Prostate gland (tissue), 2 donors: ENCODE measurements at regions not wholly inside any gene's neighbourhood (a gene's known extent, or its start where the extent isn't known, plus 50 kb on each side); places are given as distances from the start of the nearest gene placed in this dataset.

Experiments used
- DNase-seq: peaks from one replicate; pipeline ENCODE4 v3.0.0-alpha.2; 2019; ENCODE audit warnings: low spot score
- H3K27ac ChIP-seq, 2 donors: fragments of 200-600 bp; sonication (generic); 2 replicates each; pipeline ENCODE4 v1.5.1; 2017 to 2019
- H3K27me3 ChIP-seq: fragments of 200-600 bp; sonication (generic); replicated peaks from 2 replicates; pipeline ENCODE4 v1.5.1; 2019; ENCODE audit not compliant: insufficient read depth
- H3K36me3 ChIP-seq, 2 donors: fragments of 200-600 bp; sonication (generic); 1 replicate in 1 of 2; 2 replicates in 1 of 2; pipeline versions ENCODE4 v1.5.1 to v1.8.1; 2017 to 2019
- H3K4me1 ChIP-seq: fragments of 200-600 bp; sonication (generic); replicated peaks from 2 replicates; pipeline ENCODE4 v1.5.1; 2019
- H3K4me3 ChIP-seq, 2 donors: fragments of 200-600 bp; sonication (generic); 2 replicates each; pipeline ENCODE4 v1.5.1; 2017 to 2019
- H3K9me3 ChIP-seq: fragments of 200-600 bp; sonication (generic); 2 replicates; pipeline ENCODE4 v1.5.1; 2017
- CTCF ChIP-seq, 4 experiments: fragments of 200-600 bp in 2 of 4; fragments of 450-650 bp in 2 of 4; sonication (generic) in 2 of 4; IDR thresholded peaks; 1 replicate in 3 of 4; 2 replicates in 1 of 4; pipeline ENCODE4 v1.5.1; 2016 to 2019; ENCODE audit warnings: antibody characterized with exemption in 4 of 4, mild to moderate bottlenecking in 2 of 4, moderate library complexity in 2 of 4
- POLR2A ChIP-seq: fragments of 450-650 bp; IDR thresholded peaks from one replicate; pipeline ENCODE4 v1.6.1; 2016; ENCODE audit warnings: antibody characterized with exemption, mild to moderate bottlenecking
- POLR2AphosphoS5 ChIP-seq: sonication (generic); formaldehyde crosslinking; IDR thresholded peaks from one replicate; pipeline ENCODE4 v1.6.1; 2017; ENCODE audit warnings: antibody characterized with exemption
- WGBS: methylation state at CpG from one replicate; pipeline ENCODE4 v1.1.5; 2018; 5-methylcytosine and 5-hydroxymethylcytosine counted together
- intact Hi-C: fragments of 100-400 bp; cut with DNase I; formaldehyde crosslinking; loops from one replicate; pipeline ENCODE4 v1.14.2; 2022

GRCh38 chr9:135294836-135295235, 184.7 kb upstream of the PPP1R26 start:
- Histone ChIP-seq H3K9me3 (no peaks in the 10 kb centered on the region), H3K36me3 (no peaks in the 10 kb centered on the region), H3K4me3 (no peak overlapping the region), H3K27ac (no peak overlapping the region), H3K27me3 (no peaks in the 10 kb centered on the region), H3K4me1 (no peaks in the 10 kb centered on the region)
- TF ChIP-seq CTCF (IDR thresholded peaks at IDR 0.05): no peak
- no peak for TF ChIP-seq POLR2AphosphoS5
- no peak for TF ChIP-seq POLR2A
- no peak for DNase-seq
- 87% methylated on average over 11 of the region's 11 CpGs for WGBS
- intact Hi-C loops: no loop called here

- peaks cover 8% of the 10 kb centered on the region for H3K27me3 ChIP-seq
- H3K9me3 ChIP-seq: no peaks in the 10 kb centered on the region
- intact Hi-C loops: no loop called here
- H3K36me3 ChIP-seq: no peaks in the 10 kb centered on the region
- H3K4me1 ChIP-seq: no peaks in the 10 kb centered on the region
- TF ChIP-seq CTCF (IDR thresholded peaks at IDR 0.05): no peak
- TF ChIP-seq POLR2A: no peak
- TF ChIP-seq POLR2AphosphoS5: no peak
- no peak overlapping the region for H3K4me3 ChIP-seq
- WGBS: 73% methylated on average over 11 of the region's 11 CpGs
- DNase-seq: no peak
- no peak overlapping the region for H3K27ac ChIP-seq
Measured at GRCh38 chr9:135295551-135296300, 183.9 kb upstream of the PPP1R26 start.

GRCh38 chr9:135296735-135297455, 182.7 kb upstream of the PPP1R26 start:
- Histone ChIP-seq H3K27ac (no peak overlapping the region), H3K4me3 (no peak overlapping the region), H3K9me3 (no peaks in the 10 kb centered on the region), H3K4me1 (no peaks in the 10 kb centered on the region), H3K36me3 (no peaks in the 10 kb centered on the region), H3K27me3 (peaks cover 19% of the 10 kb centered on the region)
- intact Hi-C loops: no loop called here
- TF ChIP-seq CTCF (IDR thresholded peaks at IDR 0.05) (no peak), POLR2A (no peak), POLR2AphosphoS5 (no peak)
- WGBS: 52% methylated on average over 12 of the region's 12 CpGs
- DNase-seq: no peak

GRCh38 chr9:135297456-135298075, 182.0 kb upstream of the PPP1R26 start:
- intact Hi-C loops: no loop called here
- 53% methylated on average over 15 of the region's 16 CpGs for WGBS
- DNase-seq: no peak

More at GRCh38 chr9:135297456-135298075, 182.0 kb upstream of the PPP1R26 start:
- Histone ChIP-seq H3K27me3 (peaks cover 20% of the 10 kb centered on the region), H3K36me3 (no peaks in the 10 kb centered on the region), H3K9me3 (no peaks in the 10 kb centered on the region), H3K4me1 (no peaks in the 10 kb centered on the region), H3K27ac (no peak overlapping the region), H3K4me3 (no peak overlapping the region)
- no peak for TF ChIP-seq CTCF (IDR thresholded peaks at IDR 0.05)
- TF ChIP-seq POLR2AphosphoS5: no peak
- TF ChIP-seq POLR2A: no peak
